CD14-positive monocyte (primary cell): ENCODE measurements at regions not wholly inside any gene's neighbourhood (a gene's known extent, or its start where the extent isn't known, plus 50 kb on each side); places are given as distances from the start of the nearest gene placed in this dataset.

ENCODE experiments used
- DNase-seq, 3 donors: peaks; one replicate each; pipeline ENCODE4 v3.0.0-alpha.2; 2011 to 2022
- H2AFZ ChIP-seq: 2 replicates; pipeline ENCODE4 v1.6.0; 2012; ENCODE audit warnings: mild to moderate bottlenecking, low read depth, low read length, inconsistent platforms; ENCODE audit not compliant: insufficient read depth, poor library complexity, severe bottlenecking
- H3K27ac ChIP-seq, 2 donors: 1 replicate in 1 of 2; 2 replicates in 1 of 2; pipeline ENCODE4 v1.5.1; 2012 to 2013; ENCODE audit warnings: low read length in 2 of 2, control low read depth in 1 of 2, inconsistent platforms in 1 of 2, low read depth in 1 of 2, mild to moderate bottlenecking in 1 of 2
- H3K27me3 ChIP-seq, 2 donors: one replicate each; pipeline versions ENCODE4 v1.6.0 to v1.6.1; 2011 to 2013; ENCODE audit warnings: low read length in 2 of 2; ENCODE audit not compliant: control insufficient read depth in 2 of 2, insufficient read depth in 2 of 2
- H3K36me3 ChIP-seq, 2 donors: replicated peaks in 1 of 2; 1 replicate in 1 of 2; 2 replicates in 1 of 2; pipeline versions ENCODE4 v1.5.1 to v1.6.1; 2012 to 2013; ENCODE audit warnings: low read length in 2 of 2, control low read depth in 1 of 2, inconsistent platforms in 1 of 2, mild to moderate bottlenecking in 1 of 2; ENCODE audit not compliant: insufficient read depth in 2 of 2, control insufficient read depth in 1 of 2
- H3K4me1 ChIP-seq, 2 donors: 1 replicate in 1 of 2; 2 replicates in 1 of 2; pipeline versions ENCODE4 v1.5.1 to v1.6.1; 2012 to 2013; ENCODE audit warnings: low read length in 2 of 2, control low read depth in 1 of 2, inconsistent platforms in 1 of 2, mild to moderate bottlenecking in 1 of 2, moderate library complexity in 1 of 2; ENCODE audit not compliant: insufficient read depth in 2 of 2, control insufficient read depth in 1 of 2
- H3K4me2 ChIP-seq: replicated peaks from 2 replicates; pipeline ENCODE3; 2012; ENCODE audit warnings: low read length, moderate library complexity, mild to moderate bottlenecking; ENCODE audit not compliant: poor library complexity, severe bottlenecking; ENCODE audit errors: extremely low read depth
- H3K4me3 ChIP-seq, 3 experiments: fragments of 200-600 bp in 1 of 3; sonication (generic) in 1 of 3; replicated peaks in 1 of 3; 1 replicate in 2 of 3; 2 replicates in 1 of 3; pipeline ENCODE4 v1.5.1; 2011 to 2013; ENCODE audit warnings: low read length in 3 of 3, mild to moderate bottlenecking in 3 of 3, control low read depth in 2 of 3, low read depth in 2 of 3, inconsistent platforms in 1 of 3, moderate library complexity in 1 of 3
- H3K79me2 ChIP-seq: 2 replicates; pipeline ENCODE4 v1.6.0; 2012; ENCODE audit warnings: mild to moderate bottlenecking, control low read depth, inconsistent platforms, low read length, moderate library complexity; ENCODE audit not compliant: insufficient read depth
- H3K9ac ChIP-seq: 2 replicates; pipeline ENCODE4 v1.6.0; 2017; ENCODE audit warnings: low read length, mild to moderate bottlenecking; ENCODE audit not compliant: insufficient read depth, poor library complexity, severe bottlenecking
- H3K9me3 ChIP-seq, 2 donors: replicated peaks in 1 of 2; 1 replicate in 1 of 2; 2 replicates in 1 of 2; pipeline versions ENCODE4 v1.5.1 to v1.6.1; 2012 to 2013; ENCODE audit warnings: low read length in 2 of 2, control low read depth in 1 of 2; ENCODE audit not compliant: control insufficient read depth in 1 of 2, insufficient read depth in 1 of 2
- H4K20me1 ChIP-seq: 2 replicates; pipeline ENCODE4 v1.6.0; 2012; ENCODE audit warnings: mild to moderate bottlenecking, low read length, control low read depth, moderate library complexity; ENCODE audit not compliant: insufficient read depth
- H3K27ac Mint-ChIP-seq, 7 donors: one replicate each; pipeline ENCODE4 v1.8.0; 2020; ENCODE audit warnings: mild to moderate bottlenecking in 7 of 7, mixed read lengths in 7 of 7, moderate library complexity in 6 of 7, inconsistent platforms in 2 of 7
- H3K27me3 Mint-ChIP-seq, 3 donors: one replicate each; pipeline ENCODE4 v1.8.0; 2021 to 2022; ENCODE audit warnings: low read depth in 3 of 3, mild to moderate bottlenecking in 3 of 3, mixed read lengths in 3 of 3, moderate library complexity in 3 of 3, inconsistent platforms in 1 of 3
- H3K36me3 Mint-ChIP-seq, 2 donors: one replicate each; pipeline ENCODE4 v1.8.0; 2020; ENCODE audit warnings: mixed read lengths in 2 of 2, inconsistent platforms in 1 of 2, mild to moderate bottlenecking in 1 of 2
- H3K4me1 Mint-ChIP-seq: one replicate; pipeline ENCODE4 v1.8.0; 2020; ENCODE audit warnings: mild to moderate bottlenecking, mixed read lengths
- H3K4me3 Mint-ChIP-seq, 2 donors: one replicate each; pipeline ENCODE4 v1.8.0; 2020; ENCODE audit warnings: mild to moderate bottlenecking in 2 of 2, mixed read lengths in 2 of 2, moderate library complexity in 1 of 2
- H3K9me3 Mint-ChIP-seq, 7 donors: one replicate each; pipeline ENCODE4 v1.8.0; 2020 to 2022; ENCODE audit warnings: mixed read lengths in 7 of 7, mild to moderate bottlenecking in 6 of 7, moderate library complexity in 6 of 7, inconsistent platforms in 2 of 7
- WGBS: methylation state at CpG from one replicate; pipeline ENCODE4 v1.1.5; 2013; ENCODE audit warnings: missing lambda C conversion rate; ENCODE audit not compliant: insufficient coverage; 5-methylcytosine and 5-hydroxymethylcytosine counted together
- intact Hi-C, 2 donors: fragments of 100-400 bp; cut with micrococcal nuclease; formaldehyde crosslinking; loops; one replicate each; pipeline versions ENCODE4 v1.15.0 to v1.15.1; 2023
- TF ChIP-seq, protein P1 (sequence below): fragments of 200-600 bp; IDR thresholded peaks from one replicate; pipeline ENCODE4 v1.8.0; 2022; ENCODE audit warnings: antibody characterized with exemption, mild to moderate bottlenecking

DNA sequence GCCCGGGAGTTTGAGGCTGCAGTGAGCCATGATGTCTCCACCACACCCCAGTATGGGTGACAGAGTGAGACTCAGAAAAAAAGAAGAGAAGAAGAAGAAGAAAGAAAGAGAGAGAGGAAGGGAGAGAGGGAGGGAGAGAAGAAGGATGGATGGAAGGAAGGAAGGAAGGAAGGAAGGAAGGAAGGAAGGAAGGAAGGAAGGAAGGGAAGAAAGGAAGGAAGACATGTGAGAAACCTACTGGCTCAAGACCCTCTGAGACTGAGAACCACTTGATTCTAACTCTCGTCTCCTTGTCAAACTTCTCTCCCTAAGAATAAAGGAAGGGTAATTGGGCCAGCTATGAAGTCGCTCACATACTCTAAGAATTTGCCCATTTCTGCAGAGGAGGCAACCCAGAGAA, 148.1 kb upstream of the UBE2E1 start:
- no peaks in the 10 kb centered on the region for H3K36me3 ChIP-seq
- Mint-ChIP-seq H3K9me3 (peaks cover 2 to 8% (median 3%) of the 10 kb centered on the region in 7 donors), H3K4me1 (peaks cover 28% of the 10 kb centered on the region), H3K36me3 (no peaks in the 10 kb centered on the region), H3K4me3 (no peak overlapping the region), H3K27ac (peak overlapping the region in 5 of 7 donors; percentile 16 to 73 (median 36)), H3K27me3 (peaks cover 0 to 6% (median 1%) of the 10 kb centered on the region in 3 donors)
- TF ChIP-seq, protein P1, sequence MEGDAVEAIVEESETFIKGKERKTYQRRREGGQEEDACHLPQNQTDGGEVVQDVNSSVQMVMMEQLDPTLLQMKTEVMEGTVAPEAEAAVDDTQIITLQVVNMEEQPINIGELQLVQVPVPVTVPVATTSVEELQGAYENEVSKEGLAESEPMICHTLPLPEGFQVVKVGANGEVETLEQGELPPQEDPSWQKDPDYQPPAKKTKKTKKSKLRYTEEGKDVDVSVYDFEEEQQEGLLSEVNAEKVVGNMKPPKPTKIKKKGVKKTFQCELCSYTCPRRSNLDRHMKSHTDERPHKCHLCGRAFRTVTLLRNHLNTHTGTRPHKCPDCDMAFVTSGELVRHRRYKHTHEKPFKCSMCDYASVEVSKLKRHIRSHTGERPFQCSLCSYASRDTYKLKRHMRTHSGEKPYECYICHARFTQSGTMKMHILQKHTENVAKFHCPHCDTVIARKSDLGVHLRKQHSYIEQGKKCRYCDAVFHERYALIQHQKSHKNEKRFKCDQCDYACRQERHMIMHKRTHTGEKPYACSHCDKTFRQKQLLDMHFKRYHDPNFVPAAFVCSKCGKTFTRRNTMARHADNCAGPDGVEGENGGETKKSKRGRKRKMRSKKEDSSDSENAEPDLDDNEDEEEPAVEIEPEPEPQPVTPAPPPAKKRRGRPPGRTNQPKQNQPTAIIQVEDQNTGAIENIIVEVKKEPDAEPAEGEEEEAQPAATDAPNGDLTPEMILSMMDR = no peak
- H3K27ac ChIP-seq = no peak overlapping the region
- H3K9ac ChIP-seq = no peak overlapping the region
- peaks cover 19 to 21% of the 10 kb centered on the region in 2 donors for H3K4me1 ChIP-seq
- H3K9me3 ChIP-seq = peaks cover 0 to 4% of the 10 kb centered on the region in 2 donors
- no peaks in the 10 kb centered on the region for H3K79me2 ChIP-seq
- no peak overlapping the region for H3K4me2 ChIP-seq
- no peak overlapping the region for H3K4me3 ChIP-seq
- H3K27me3 ChIP-seq = no peaks in the 10 kb centered on the region
- no peak for DNase-seq
- H4K20me1 ChIP-seq = no peaks in the 10 kb centered on the region
- 100% methylated on average over 2 of the region's 3 CpGs for WGBS
- no peak overlapping the region for H2AFZ ChIP-seq
- intact Hi-C loops = no loop called here

DNA sequence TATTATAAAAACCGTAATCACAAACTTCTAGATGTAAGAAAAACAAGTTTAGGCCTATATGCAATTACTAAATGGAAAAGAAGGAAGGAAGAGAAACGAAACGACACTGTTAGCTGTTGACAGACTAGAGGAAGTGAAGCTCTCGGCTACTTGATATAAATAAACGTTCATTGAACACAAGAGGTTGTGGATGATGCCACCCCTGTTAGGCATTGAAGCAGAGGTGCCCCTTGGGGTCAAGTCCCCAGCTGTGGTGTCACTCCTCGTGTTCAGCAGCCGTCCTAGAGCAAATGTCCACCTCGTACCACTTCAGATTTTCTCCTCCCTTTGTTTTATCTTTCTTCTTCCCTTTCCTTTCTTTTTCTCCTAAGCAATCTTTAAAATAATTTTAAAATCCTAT, 146.5 kb upstream of the UBE2E1 start:
- peak overlapping the region; percentile 17 to 65 for H3K27ac ChIP-seq
- H3K4me3 ChIP-seq = peak overlapping the region in 2 of 3 experiments; percentile 43 to 50
- H3K27me3 ChIP-seq = no peaks in the 10 kb centered on the region
- intact Hi-C loops = no loop called here
- peaks cover 2 to 8% (median 3%) of the 10 kb centered on the region in 7 donors for H3K9me3 Mint-ChIP-seq
- H4K20me1 ChIP-seq = no peaks in the 10 kb centered on the region
- 0% methylated on average over 6 of the region's 8 CpGs for WGBS
- peaks cover 0 to 4% of the 10 kb centered on the region in 2 donors for H3K9me3 ChIP-seq
- peak overlapping the region in 5 of 7 donors; percentile 68 to 91 (median 85) for H3K27ac Mint-ChIP-seq
- H3K27me3 Mint-ChIP-seq = peaks cover 0 to 9% (median 0%) of the 10 kb centered on the region in 3 donors
- peak overlapping the region; percentile 51 to 81 for H3K4me3 Mint-ChIP-seq
- H3K4me1 Mint-ChIP-seq = peaks cover 22% of the 10 kb centered on the region
- H3K79me2 ChIP-seq = no peaks in the 10 kb centered on the region
- TF ChIP-seq, protein P1 = no peak
- H3K36me3 ChIP-seq = no peaks in the 10 kb centered on the region
- H3K36me3 Mint-ChIP-seq = no peaks in the 10 kb centered on the region
- H3K4me1 ChIP-seq = peaks cover 15 to 21% of the 10 kb centered on the region in 2 donors
- peak overlapping the region; percentile 41 for H3K9ac ChIP-seq
- H3K4me2 ChIP-seq = peak overlapping the region; percentile 64
- peak overlapping the region; percentile 72 for H2AFZ ChIP-seq
- DNase-seq = peak; percentile 36 to 61 (median 38)
